ENCODE measurements at regions not wholly inside any gene's neighbourhood (a gene's known extent, or its start where the extent isn't known, plus 50 kb on each side); places are given as distances from the start of the nearest gene placed in this dataset.

DNA sequence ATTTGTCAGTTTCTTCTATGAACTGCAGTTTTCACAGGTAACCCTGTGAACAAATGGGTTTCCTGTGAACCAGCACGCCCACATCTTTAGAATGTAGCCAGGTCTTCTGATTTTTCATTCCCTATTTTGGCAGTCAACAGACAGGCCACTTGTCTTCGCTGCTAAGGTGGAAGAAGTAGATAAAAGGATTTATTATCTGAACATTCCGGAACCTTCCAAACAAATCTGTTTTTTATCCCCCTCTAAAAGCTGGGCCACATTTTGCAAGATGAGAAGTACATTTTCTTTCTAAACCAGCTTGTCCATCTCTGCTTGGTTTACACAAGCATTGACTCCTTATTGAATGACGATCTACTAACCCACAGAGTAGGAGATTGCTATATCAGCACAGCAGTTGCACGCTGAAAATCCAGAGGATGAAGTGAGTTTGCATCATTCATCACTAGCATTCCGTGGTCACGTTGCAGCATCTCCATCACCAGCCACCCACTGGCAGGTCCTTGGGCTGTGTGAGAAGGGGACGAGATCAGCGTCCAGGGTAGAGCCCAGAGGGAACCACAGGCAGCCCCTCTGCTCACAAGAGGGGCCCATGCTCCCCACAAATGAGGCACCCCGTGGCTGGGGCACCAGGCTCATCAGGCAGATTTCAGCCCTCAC is 83.5 kb downstream of the TOMM20 start:
- no peak for TF ChIP-seq POLR2A (IDR thresholded peaks at IDR 0.05; ENCODE audit: low read length)
- no peak for TF ChIP-seq GATA1 (IDR thresholded peaks at IDR 0.05; ENCODE audit: low read depth, low read length)
- DNase-seq = no peak

DNA sequence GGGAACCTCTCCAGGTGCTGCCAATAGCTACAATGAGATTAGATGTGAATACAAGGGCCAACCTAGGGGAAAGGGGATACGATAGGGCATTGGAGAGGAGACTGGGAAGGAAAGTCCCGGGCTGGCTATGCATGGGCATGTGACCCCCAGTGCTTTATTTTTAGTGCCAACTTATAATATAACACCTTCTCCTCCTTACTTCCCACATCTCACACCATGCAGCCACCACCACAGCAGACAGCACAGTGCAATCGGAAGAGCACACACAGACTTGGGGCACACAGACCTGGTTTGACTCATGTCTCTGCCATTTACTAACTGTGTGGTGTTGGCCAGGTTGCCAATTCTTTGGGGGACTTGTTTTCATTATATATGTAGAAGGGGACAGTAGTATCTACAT is 85.4 kb downstream of the TOMM20 start:
- DNase-seq = no peak
- TF ChIP-seq GATA1 (IDR thresholded peaks at IDR 0.05; ENCODE audit: low read depth, low read length) (no peak), POLR2A (IDR thresholded peaks at IDR 0.05; ENCODE audit: low read length) (no peak)

- no peak for DNase-seq
- TF ChIP-seq POLR2A (IDR thresholded peaks at IDR 0.05; ENCODE audit: low read length) = no peak
- no peak for TF ChIP-seq GATA1 (IDR thresholded peaks at IDR 0.05; ENCODE audit: low read depth, low read length)
Measured at GRCh38 chr1:235038701-235039100, 89.9 kb downstream of the TOMM20 start.

GRCh38 chr1:235035928-235036327 is 92.7 kb downstream of the TOMM20 start:
- no peak for DNase-seq
- TF ChIP-seq GATA1 (IDR thresholded peaks at IDR 0.05; ENCODE audit: low read depth, low read length) = no peak
- TF ChIP-seq POLR2A (IDR thresholded peaks at IDR 0.05; ENCODE audit: low read length) = no peak

DNA sequence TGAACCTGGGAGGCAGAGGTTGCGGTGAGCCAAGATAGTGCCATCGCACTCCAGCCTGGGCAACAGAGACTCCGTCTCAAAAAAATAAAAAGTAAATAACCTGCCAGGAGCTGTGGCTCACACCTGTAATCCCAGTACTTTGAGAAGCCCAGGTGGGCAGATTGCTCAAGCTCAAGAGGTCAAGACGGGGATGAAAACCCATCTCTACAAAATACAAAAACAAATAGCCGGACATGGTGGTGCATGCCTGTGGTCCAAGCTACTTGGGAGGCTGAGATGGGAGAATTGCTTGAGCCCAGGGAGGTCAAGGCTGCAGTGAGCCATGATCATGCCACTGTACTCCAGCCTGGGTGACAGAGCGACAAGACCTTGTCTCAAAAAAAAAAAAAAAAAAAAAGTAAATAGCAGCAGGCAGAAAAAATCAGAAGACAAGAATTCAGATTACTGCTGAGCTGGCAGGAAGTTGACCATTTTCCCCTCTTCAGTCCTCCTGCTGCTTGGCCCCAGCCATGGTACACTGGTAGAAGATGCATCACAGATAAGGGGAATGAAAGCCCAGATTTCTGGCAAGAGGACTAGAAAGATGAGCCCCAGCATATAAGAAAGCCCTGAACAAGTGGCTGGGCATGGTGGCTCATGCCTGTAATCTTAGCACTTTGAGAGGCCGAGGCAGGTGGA is 97.6 kb downstream of the TOMM20 start:
- TF ChIP-seq POLR2A (IDR thresholded peaks at IDR 0.05; ENCODE audit: low read length) (no peak), GATA1 (IDR thresholded peaks at IDR 0.05; ENCODE audit: low read depth, low read length) (no peak)
- DNase-seq = no peak

GRCh38 chr1:235027862-235028250 is 100.8 kb downstream of the TOMM20 start:
- DNase-seq = no peak
- TF ChIP-seq POLR2A (IDR thresholded peaks at IDR 0.05; ENCODE audit: low read length) = no peak
- no peak for TF ChIP-seq GATA1 (IDR thresholded peaks at IDR 0.05; ENCODE audit: low read depth, low read length)

- TF ChIP-seq POLR2A (IDR thresholded peaks at IDR 0.05; ENCODE audit: low read length) (no peak), GATA1 (IDR thresholded peaks at IDR 0.05; ENCODE audit: low read depth, low read length) (no peak)
- no peak for DNase-seq
Measured at GRCh38 chr1:235027076-235027861, 101.4 kb downstream of the TOMM20 start.

- peak in 1 of 2 experiments; percentile 18 for DNase-seq
- no peak for TF ChIP-seq GATA1 (IDR thresholded peaks at IDR 0.05; ENCODE audit: low read depth, low read length)
- no peak for TF ChIP-seq POLR2A (IDR thresholded peaks at IDR 0.05; ENCODE audit: low read length)
Measured at GRCh38 chr1:235025422-235025984, 103.1 kb downstream of the TOMM20 start.

DNA sequence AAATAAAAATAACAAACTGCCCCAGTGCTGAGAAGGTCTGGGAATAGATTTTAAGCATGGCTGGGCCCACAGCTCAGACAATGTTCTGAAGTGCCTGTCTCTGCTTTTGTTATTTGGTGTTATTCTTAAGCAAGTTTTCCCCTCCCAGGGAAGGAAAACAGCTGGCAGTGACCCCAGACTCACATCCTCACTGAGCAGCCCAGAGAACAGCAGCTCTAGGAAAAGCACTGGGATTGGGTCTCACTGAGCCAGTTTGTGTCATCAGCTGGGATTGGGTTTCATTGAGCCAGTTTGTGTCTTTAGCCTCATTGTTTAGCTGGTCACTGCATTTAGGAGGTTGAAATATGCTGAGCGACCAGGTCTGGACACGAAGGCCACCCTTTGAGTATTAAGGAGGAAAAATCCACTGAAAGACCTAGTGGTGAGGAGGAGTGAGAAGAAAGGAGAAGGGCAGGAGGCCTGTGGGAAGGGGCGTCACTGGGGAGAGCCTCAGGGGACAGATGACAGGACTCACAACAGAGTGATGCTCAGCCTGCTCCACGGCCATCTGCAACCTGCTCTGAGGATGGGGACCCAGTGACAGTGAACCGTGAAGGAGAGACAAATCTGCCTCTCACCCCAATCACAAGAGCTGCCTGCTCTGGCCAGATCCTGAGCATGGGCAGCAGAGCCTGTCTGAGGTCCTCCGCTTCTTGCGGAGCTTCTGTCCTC is 103.8 kb downstream of the TOMM20 start:
- no peak for TF ChIP-seq GATA1 (IDR thresholded peaks at IDR 0.05; ENCODE audit: low read depth, low read length)
- no peak for TF ChIP-seq POLR2A (IDR thresholded peaks at IDR 0.05; ENCODE audit: low read length)
- no peak for DNase-seq

DNA sequence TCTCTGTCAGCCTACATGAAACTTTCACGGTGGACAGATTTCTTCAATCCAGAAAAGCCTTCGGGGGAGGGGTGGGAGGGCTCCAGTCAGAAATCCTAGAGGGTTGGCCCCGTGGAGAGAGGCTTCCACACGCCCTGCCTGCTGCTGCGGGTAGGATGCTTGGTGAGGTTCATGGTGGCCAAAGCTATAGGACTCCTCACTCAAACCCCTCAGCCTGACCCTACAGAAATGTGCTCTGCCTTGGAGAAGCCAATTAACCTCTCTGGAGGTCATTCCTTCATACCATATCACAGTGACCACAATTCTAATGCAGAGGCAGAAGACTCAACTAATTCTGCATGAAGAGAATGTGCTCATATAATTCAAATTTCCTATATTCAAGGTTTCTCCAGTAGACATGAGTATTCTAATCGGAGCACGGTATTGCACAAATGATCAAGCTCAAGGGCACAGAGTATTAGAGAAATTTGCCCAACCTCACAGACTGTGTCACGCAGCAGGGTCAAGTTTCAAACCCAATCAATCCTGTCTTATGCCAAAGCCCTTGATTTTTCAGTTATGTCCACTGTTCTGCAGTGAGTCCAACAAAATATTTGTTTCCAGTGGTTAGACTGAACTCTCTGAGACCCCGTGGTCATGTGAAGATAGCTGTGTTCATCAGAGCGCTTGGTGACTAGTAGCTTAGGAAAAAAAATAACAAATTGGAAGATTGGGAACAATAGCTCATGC is 104.8 kb downstream of the TOMM20 start:
- TF ChIP-seq POLR2A (IDR thresholded peaks at IDR 0.05; ENCODE audit: low read length) (no peak), GATA1 (IDR thresholded peaks at IDR 0.05; ENCODE audit: low read depth, low read length) (no peak)
- DNase-seq = no peak

DNA sequence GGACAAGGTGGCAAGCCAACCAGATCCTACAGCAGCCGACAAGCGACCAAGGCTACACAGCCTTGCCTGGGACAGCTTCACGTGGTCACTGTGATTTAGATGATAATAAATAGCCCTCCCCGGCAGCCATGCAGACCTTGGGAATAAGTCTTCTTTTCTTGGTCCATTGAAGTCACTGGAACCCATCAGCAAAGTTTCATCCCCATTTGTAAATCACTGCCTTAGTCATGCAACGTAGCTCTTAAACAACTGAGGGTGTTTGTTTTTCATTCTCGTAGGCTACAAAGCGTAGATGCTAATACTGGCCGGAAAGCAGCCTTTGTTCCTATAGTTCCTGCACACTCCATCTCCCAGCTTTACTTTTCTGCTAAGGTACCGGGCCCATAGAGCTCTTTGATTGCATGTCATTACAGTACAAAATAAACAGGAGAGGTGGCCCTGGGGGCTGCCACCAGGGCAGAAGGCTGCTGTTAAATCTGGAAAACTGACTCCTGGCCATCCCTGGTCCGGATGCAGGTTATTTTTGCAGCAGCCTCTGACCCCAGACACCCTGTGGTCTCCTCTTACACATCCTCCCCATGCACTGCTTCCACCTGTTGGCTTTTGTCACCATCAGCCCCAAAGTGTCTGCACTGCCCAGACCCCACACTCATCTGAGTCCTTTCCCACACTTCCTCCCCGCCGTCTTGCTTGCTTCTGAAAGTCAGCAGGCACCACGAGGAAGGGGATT is 105.5 kb downstream of the TOMM20 start:
- no peak for DNase-seq
- TF ChIP-seq POLR2A (IDR thresholded peaks at IDR 0.05; ENCODE audit: low read length) (no peak), GATA1 (IDR thresholded peaks at IDR 0.05; ENCODE audit: low read depth, low read length) (no peak)

GRCh38 chr1:235022341-235022980 is 106.2 kb downstream of the TOMM20 start:
- DNase-seq = no peak

More at GRCh38 chr1:235022341-235022980, 106.2 kb downstream of the TOMM20 start:
- TF ChIP-seq POLR2A (IDR thresholded peaks at IDR 0.05; ENCODE audit: low read length) = no peak
- no peak for TF ChIP-seq GATA1 (IDR thresholded peaks at IDR 0.05; ENCODE audit: low read depth, low read length)
